Activated CD4-positive, alpha-beta T cell treated with anti-CD3 and anti-CD28 coated beads for 24 hours (primary cell): ENCODE measurements at regions not wholly inside any gene's neighbourhood (a gene's known extent, or its start where the extent isn't known, plus 50 kb on each side); places are given as distances from the start of the nearest gene placed in this dataset.

Source experiments
- DNase-seq, 2 donors: peaks; one replicate each; pipeline ENCODE4 v3.0.0-alpha.2; 2020; ENCODE audit warnings: low read depth in 2 of 2

DNA sequence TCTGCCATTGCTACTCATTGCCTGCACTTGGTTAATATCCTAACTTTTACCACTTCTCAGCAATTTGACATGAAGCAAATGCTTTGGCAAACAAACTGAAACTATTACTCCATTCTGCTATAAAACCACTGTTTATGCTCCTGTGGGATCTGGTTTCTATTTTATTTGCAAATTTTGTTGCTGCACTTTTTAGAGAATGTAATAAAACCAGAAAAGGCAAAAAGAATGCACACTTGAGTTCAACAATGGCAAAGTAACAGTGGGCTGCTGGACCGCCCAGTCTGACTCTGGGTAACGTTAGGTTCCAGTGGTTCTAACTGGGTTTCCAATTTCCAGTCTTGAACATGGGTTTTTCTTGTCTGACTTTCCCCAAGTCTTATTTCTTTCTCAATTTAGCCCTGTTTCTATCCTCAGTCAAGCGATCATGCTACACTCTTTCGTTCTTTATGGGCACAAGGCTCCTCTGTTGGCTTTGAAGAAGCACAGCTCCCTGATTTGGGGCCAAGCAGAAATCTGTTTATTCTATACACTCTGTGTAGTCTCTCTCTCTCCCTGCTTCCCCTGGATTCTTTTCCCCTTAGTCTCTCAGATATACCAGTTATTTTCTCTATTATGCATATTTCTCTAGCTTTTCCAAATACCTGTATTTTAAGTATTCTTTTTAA, 129.2 kb upstream of the FAM3C start:
- DNase-seq = no peak

GRCh38 chr7:121521711-121522400, 125.7 kb upstream of the FAM3C start:
- DNase-seq = no peak

DNA sequence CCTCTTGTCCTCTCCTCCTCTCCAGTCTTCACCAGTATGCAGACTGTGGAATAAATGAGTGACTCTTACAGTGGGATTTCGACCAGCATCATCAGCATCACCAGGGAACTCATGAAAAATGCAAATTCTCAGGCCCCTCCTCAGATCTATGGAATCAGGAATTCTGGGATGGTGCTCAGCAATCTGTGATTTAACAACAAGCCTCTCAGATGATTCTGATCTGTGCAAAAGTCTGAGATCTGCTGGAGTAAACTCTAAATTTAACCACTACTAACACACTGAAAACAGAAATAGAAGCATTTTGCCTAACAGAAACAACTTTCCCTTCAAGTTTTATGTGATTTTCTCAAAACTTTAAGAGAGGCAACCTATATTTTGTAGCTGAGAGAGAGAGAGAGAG, 124.8 kb upstream of the FAM3C start:
- DNase-seq = no peak

DNA sequence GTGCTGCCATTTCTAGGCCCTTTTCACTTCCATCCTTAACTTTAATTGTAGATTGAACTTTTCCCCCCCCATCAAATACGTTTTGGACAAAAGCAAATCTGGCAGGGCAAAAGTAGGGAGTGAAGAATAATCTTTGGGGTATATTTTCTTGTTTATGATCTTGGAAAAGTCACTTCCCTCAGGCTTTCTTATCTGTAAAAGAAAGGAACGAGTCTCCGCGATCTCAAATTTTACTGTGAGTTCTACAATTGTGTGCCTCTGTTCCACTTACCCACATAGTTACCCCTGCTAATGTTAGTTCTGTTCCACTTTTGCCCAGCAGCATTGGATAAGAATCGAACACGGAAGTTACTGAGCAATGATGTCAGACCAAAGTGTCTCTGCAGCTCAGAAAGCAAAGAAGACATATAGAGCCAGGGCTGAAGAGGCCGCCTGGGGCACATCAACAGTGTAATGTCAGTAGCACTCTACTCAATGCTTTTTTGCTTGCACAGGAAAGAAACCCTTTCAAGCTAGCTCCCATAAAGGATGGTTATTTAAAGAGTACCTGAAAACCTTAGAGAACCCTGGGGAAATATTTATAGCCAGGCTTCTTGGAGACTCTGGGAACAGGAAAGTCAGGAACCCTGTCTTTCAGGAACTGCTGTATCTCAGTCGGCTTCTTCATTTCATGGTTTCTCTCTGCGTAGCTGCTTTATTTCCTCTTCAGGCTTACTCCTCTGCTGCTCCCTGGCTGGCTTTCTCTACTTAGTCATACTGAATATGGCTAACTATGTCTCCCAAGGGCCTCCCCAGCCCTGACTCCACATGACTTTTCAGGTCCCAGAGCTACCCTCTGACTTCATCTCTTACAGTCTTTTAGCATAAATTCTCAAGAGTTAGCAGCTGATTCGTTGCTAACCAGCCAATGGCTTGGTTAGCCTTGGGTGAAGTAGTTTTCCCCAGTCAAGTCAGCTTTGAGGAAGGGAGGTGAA, 123.7 kb upstream of the FAM3C start:
- DNase-seq = no peak

GRCh38 chr7:121517591-121517990, 121.5 kb upstream of the FAM3C start:
- DNase-seq = no peak

GRCh38 chr7:121516821-121517220, 120.7 kb upstream of the FAM3C start:
- no peak for DNase-seq

GRCh38 chr7:121515630-121516401, 119.7 kb upstream of the FAM3C start:
- DNase-seq = no peak

GRCh38 chr7:121515229-121515628, 119.1 kb upstream of the FAM3C start:
- DNase-seq = no peak

DNA sequence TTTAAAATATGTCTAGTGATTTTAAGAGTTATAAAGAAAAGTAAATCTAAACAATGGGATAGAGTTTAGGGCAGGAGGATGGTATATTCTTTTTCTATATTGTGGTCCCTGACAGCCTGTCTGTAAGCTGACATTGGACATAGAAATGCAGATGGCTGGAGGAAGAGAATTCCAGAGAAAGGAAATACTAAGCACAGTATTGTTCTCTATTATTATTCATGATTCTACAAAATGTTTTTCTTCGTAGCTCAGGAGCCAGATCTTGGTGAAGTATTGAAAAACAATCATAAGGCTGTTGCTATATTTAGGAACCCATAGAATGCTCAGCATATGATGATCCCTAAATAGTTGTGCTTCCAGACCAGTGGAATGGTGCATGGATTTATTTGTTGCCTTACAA, 117.0 kb upstream of the FAM3C start:
- no peak for DNase-seq

GRCh38 chr7:121510858-121511482, 114.9 kb upstream of the FAM3C start:
- no peak for DNase-seq

DNA sequence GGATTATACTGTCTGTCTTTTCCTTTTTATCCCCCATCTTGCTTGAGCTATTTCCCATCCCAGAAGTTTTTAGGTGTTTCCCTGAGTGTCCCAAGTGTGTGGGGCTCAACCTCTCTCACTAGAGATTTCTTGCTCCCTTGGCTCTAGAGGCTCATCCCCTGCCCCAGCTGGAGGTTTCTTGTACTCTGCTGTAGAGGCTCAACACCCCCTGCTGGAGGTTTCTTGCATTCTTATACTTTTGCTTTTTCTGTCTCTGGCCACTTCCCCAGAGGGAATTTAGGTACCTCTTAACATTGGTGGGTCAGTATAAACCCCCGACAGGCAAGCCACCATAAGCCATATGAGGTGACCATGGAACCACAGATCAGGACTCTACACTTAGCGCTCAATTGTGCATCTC, 114.2 kb upstream of the FAM3C start:
- no peak for DNase-seq

- no peak for DNase-seq
Observed at GRCh38 chr7:121505540-121506182, 109.6 kb upstream of the FAM3C start.

DNA sequence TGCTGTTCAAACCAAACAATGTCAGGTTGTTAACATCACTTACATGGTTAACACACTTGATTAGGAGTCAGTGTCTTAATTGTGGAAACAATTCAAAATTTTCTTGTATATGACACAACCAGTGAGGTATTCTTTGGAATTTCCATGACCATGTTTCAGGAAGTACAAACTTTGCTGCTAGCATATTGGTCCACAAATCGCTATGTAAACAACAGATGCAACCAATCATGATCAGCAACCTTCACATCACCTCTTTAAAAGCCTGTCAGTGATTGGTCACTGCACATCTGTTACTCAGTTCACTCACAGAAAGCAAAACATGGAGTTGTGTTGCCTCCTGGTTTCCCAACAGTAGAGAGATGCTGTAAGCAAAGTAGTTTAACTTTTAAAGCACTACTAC, 108.9 kb upstream of the FAM3C start:
- DNase-seq = no peak

- DNase-seq = no peak
Observed at GRCh38 chr7:121504482-121504881, 108.4 kb upstream of the FAM3C start.

- DNase-seq = no peak
Observed at GRCh38 chr7:121503730-121504129, 107.6 kb upstream of the FAM3C start.

DNA sequence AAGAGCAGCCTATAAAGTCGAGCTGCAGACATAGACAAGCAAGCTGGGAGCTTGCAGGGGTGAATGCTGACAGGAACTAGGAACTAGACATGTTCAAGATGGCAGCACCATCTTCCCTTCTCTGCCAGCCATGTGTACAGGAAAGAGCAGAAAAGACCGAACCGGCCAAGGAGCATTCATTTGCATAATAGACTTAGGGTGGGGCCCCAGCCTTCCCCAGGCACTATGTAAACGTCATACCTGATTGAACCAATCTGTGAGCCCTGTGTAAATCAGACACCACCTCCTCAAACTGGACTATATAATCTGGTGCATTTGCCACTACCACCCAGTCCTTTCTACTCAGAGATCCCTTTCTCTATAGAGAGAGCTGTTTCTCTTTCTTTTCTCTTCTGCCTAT, 106.9 kb upstream of the FAM3C start:
- DNase-seq = no peak

DNA sequence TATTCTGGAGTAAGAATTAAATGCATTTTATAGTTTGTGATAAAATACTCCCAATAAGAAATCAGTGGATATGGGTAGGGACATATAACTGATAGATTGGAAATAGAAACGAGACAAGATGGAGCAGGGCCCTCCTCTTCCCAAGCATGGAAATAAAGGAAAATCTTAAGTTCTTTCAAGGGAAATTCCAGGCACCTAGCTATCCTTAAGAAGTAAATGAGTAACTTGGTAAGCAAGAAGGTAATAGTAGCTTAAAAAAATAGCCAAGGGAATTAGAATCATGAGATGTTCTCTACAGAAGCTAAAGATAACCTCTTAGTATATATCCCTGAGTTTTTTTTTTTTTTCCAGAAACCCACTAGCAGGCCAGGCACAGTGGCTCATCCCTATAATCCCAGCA, 105.5 kb upstream of the FAM3C start:
- DNase-seq = no peak

DNA sequence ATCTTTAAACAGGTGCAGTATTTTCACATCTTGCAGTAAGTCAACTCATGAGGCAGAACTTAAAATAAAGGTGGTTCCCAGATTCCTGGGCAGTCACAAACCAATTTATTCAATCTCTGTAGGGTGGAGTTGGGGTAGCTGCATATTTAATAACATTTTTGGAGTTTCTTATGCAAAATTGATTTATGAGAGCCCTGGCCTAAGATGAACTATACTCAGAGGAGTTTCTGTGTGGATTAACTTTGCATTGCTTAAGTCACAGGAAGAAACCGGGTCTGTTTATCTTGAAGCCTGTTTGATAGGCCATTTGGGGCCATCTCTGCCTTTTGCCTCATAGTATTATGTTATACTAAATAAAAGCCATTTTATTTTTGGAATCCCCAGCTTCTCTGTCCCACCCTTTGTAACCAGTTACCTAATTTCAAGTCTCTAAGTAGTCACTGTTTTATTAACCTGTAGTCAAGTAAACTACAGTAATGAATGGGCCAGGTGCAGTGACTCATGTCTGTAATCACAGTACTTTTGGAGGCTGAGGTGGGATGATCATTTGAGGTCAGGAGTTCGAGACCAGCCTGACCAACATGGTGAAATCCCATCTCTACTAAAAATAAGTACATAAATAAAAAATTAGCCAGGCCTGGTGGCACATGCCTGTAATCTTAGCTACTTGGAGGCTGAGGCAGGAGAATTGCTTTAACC, 104.4 kb upstream of the FAM3C start:
- DNase-seq = no peak

GRCh38 chr7:121499624-121500023, 103.5 kb upstream of the FAM3C start:
- DNase-seq = no peak

DNA sequence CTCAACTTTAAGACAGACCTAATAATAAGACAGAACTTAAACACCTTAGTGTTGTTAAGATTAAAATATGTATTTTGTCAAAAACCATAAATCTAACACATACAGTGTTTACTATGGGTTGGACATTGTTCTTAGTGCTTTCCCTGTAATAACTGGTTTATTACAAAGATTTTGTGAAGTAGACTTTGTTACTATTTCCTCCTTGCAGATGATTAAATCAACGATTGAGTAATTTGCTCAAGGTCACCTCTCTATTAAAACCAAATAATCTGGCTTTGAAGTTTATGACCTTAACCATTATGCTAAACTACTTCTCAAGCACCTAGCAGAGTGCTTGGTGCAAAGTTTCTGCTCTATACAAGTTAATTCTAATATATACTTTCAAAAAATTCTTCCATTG, 102.7 kb upstream of the FAM3C start:
- DNase-seq = no peak
